Body of pancreas (tissue), 4 donors: ENCODE measurements at regions not wholly inside any gene's neighbourhood (a gene's known extent, or its start where the extent isn't known, plus 50 kb on each side); places are given as distances from the start of the nearest gene placed in this dataset.

Experiments used
- POLR2A ChIP-seq, 3 donors: fragments of 450-650 bp; IDR thresholded peaks; one replicate each; pipeline ENCODE4 v1.6.1; 2016; ENCODE audit warnings: antibody characterized with exemption in 3 of 3, mild to moderate bottlenecking in 2 of 3
- TF ChIP-seq, protein P1 (sequence below), 7 experiments: fragments of 450-650 bp in 4 of 7; fragments of 200-600 bp in 3 of 7; sonication (generic) in 3 of 7; IDR thresholded peaks; one replicate each; pipeline ENCODE4 v1.5.1; 2016 to 2019; ENCODE audit warnings: antibody characterized with exemption in 7 of 7

DNA sequence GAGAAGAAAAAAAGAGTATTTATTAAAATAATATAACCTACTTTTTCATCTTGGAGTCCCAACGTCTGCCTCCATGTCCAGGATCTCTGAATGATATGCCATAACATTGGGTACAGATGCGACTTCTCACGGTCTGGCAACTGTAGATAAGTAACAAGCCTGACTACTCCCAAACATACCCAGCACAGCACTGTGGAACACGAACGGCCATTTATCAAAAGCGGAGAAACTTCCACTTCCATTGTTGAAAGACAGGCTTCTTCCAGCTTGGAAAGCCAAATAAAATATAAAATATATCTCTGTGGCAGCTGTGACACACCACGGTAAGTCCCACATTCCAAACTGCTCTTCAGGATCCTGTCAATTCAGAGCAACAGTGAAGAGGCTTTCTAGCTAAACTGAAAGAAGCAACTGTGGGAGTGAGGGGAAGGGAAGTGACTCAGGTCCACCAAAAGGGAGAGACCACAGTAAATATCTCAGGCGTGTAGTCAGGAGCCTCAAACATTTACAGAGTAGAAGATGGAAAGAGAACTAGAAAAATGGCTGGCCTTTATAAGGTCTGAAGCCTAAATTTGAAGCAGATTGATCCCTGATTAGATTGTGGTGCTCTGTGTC is 331.7 kb downstream of the LIG4 start:
- TF ChIP-seq, protein P1, sequence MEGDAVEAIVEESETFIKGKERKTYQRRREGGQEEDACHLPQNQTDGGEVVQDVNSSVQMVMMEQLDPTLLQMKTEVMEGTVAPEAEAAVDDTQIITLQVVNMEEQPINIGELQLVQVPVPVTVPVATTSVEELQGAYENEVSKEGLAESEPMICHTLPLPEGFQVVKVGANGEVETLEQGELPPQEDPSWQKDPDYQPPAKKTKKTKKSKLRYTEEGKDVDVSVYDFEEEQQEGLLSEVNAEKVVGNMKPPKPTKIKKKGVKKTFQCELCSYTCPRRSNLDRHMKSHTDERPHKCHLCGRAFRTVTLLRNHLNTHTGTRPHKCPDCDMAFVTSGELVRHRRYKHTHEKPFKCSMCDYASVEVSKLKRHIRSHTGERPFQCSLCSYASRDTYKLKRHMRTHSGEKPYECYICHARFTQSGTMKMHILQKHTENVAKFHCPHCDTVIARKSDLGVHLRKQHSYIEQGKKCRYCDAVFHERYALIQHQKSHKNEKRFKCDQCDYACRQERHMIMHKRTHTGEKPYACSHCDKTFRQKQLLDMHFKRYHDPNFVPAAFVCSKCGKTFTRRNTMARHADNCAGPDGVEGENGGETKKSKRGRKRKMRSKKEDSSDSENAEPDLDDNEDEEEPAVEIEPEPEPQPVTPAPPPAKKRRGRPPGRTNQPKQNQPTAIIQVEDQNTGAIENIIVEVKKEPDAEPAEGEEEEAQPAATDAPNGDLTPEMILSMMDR (IDR thresholded peaks at IDR 0.05), result no peak
- no peak for TF ChIP-seq POLR2A (IDR thresholded peaks at IDR 0.05)
